Upper lobe of left lung (tissue), 6 donors: ENCODE measurements at regions not wholly inside any gene's neighbourhood (a gene's known extent, or its start where the extent isn't known, plus 50 kb on each side); places are given as distances from the start of the nearest gene placed in this dataset.

ENCODE experiments used
- ATAC-seq, 2 donors: fragments of 200-7000 bp; cut with Tn5 transposase; one replicate each; pipeline ENCODE4 v1.9.1; 2022; ENCODE audit warnings: mild to moderate bottlenecking in 2 of 2, moderate library complexity in 2 of 2; ENCODE audit not compliant: low FRiP score in 2 of 2
- DNase-seq, 2 donors: peaks; one replicate each; pipeline ENCODE4 v3.0.0-alpha.2; 2019 to 2020
- H3K27ac ChIP-seq, 4 donors: fragments of 200-600 bp; sonication (generic); one replicate each; pipeline ENCODE4 v1.5.1; 2016 to 2019
- H3K27me3 ChIP-seq, 4 donors: fragments of 200-600 bp; sonication (generic); one replicate each; pipeline ENCODE4 v1.5.1; 2017 to 2019
- H3K36me3 ChIP-seq, 4 donors: fragments of 200-600 bp; sonication (generic); one replicate each; pipeline ENCODE4 v1.5.1; 2016 to 2019
- H3K4me1 ChIP-seq, 4 donors: fragments of 200-600 bp; sonication (generic); one replicate each; pipeline ENCODE4 v1.5.1; 2018 to 2019
- H3K4me3 ChIP-seq, 4 donors: fragments of 200-600 bp; sonication (generic); one replicate each; pipeline ENCODE4 v1.5.1; 2017 to 2019; ENCODE audit warnings: mild to moderate bottlenecking in 2 of 4, moderate library complexity in 1 of 4
- H3K9me3 ChIP-seq, 4 donors: fragments of 200-600 bp; sonication (generic); one replicate each; pipeline ENCODE4 v1.5.1; 2018 to 2019
- EP300 ChIP-seq, 4 donors: sonication (generic); formaldehyde crosslinking; IDR thresholded peaks; one replicate each; pipeline ENCODE4 v1.5.1; 2017; ENCODE audit warnings: antibody characterized with exemption in 4 of 4, control low read depth in 2 of 4
- POLR2A ChIP-seq, 4 donors: fragments of 450-650 bp; IDR thresholded peaks; one replicate each; pipeline ENCODE4 v1.5.1; 2016 to 2017; ENCODE audit warnings: antibody characterized with exemption in 4 of 4, mild to moderate bottlenecking in 2 of 4
- POLR2AphosphoS5 ChIP-seq, 2 donors: sonication (generic); formaldehyde crosslinking; IDR thresholded peaks; one replicate each; pipeline ENCODE4 v1.5.1; 2017; ENCODE audit warnings: antibody characterized with exemption in 2 of 2
- WGBS, 2 donors: methylation state at CpG; one replicate each; pipeline ENCODE4 v1.1.5; 2017 to 2018; 5-methylcytosine and 5-hydroxymethylcytosine counted together
- TF ChIP-seq, protein P1 (sequence below), 6 experiments: fragments of 450-650 bp in 4 of 6; fragments of 200-600 bp in 2 of 6; sonication (generic) in 2 of 6; IDR thresholded peaks; one replicate each; pipeline ENCODE4 v1.5.1; 2016 to 2019; ENCODE audit warnings: antibody characterized with exemption in 6 of 6
- donor health status: DM: no; HTN: no; CAD: no; lungs with moderate emphysema.
- donor health status: DM: no; HTN: yes; CAD: no; lungs with severe emphysema.

DNA sequence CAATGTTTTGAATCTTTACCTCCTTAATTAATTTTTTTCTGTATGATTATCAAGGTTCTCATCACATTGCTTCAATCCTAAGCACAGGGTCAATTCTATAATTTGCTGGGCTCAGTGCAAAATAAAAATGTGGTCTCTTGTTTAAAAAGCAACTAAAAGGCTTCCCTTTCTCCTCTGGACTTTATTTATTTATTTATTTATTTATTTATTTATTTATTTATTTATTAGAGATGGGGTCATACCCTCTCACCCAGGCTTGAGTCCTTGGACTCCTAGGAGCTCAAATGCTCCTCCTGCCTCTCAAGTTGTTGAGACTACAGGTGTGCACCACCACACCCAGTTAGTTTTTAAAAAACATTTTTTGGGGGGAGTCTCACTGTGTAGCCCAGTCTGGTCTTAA lies 710.1 kb upstream of the REG3G start:
- Histone ChIP-seq H3K9me3 (no peaks in the 10 kb centered on the region), H3K4me1 (no peaks in the 10 kb centered on the region), H3K27me3 (no peaks in the 10 kb centered on the region), H3K36me3 (no peaks in the 10 kb centered on the region), H3K27ac (no peak overlapping the region), H3K4me3 (no peak overlapping the region)
- ATAC-seq (no peak), DNase-seq (no peak)
- TF ChIP-seq POLR2AphosphoS5 (IDR thresholded peaks at IDR 0.05) (no peak), POLR2A (IDR thresholded peaks at IDR 0.05) (no peak)
- TF ChIP-seq, protein P1, sequence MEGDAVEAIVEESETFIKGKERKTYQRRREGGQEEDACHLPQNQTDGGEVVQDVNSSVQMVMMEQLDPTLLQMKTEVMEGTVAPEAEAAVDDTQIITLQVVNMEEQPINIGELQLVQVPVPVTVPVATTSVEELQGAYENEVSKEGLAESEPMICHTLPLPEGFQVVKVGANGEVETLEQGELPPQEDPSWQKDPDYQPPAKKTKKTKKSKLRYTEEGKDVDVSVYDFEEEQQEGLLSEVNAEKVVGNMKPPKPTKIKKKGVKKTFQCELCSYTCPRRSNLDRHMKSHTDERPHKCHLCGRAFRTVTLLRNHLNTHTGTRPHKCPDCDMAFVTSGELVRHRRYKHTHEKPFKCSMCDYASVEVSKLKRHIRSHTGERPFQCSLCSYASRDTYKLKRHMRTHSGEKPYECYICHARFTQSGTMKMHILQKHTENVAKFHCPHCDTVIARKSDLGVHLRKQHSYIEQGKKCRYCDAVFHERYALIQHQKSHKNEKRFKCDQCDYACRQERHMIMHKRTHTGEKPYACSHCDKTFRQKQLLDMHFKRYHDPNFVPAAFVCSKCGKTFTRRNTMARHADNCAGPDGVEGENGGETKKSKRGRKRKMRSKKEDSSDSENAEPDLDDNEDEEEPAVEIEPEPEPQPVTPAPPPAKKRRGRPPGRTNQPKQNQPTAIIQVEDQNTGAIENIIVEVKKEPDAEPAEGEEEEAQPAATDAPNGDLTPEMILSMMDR (IDR thresholded peaks at IDR 0.05) = no peak

DNA sequence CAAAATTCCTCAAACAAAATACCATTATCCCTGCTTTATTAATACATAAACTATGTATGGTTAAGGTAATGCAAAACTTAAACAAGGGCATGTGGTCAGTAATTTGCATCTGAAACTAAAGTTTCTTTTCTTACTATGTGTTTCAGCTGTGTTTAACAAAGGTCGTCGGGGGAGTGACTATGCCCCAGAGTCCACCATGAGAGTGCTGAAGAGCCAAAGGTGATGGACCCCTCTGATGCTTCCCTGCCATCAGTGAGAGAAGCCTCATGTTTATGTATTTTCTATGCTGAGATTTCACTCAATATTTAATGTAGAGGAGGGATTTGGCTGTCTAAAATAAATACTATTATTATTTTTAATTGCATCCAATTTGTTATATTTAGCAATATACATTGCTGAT lies 707.2 kb upstream of the REG3G start:
- ATAC-seq = no peak
- DNase-seq = no peak

DNA sequence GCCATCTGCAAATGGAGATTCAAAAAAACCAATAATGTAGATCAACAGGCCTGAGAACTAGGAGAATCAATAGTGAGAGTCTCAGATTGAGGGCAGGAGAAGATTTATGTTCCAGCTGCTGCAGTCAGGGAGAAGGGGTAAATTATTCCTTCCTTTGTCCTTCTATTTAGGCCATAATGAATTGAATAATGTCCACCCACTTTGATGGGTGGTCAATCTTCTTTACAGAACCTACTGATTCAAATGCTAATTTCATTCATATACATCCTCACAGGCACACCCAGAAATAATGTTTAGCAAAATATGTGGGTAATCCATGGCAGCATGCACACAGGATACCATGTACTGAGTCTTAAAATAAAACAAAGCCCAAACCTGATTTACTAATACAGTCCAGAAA lies 695.3 kb upstream of the REG3G start:
- ATAC-seq (no peak), DNase-seq (no peak)
- Histone ChIP-seq H3K36me3 (no peaks in the 10 kb centered on the region), H3K4me1 (no peaks in the 10 kb centered on the region), H3K4me3 (no peak overlapping the region), H3K27ac (no peak overlapping the region), H3K9me3 (no peaks in the 10 kb centered on the region), H3K27me3 (no peaks in the 10 kb centered on the region)
- TF ChIP-seq POLR2A (IDR thresholded peaks at IDR 0.05) (no peak), POLR2AphosphoS5 (IDR thresholded peaks at IDR 0.05) (no peak), EP300 (IDR thresholded peaks at IDR 0.05) (no peak)
- TF ChIP-seq, protein P1 (IDR thresholded peaks at IDR 0.05) = no peak

More for the DNA sequence above, 707.2 kb upstream of the REG3G start:
- Histone ChIP-seq H3K4me1 (no peaks in the 10 kb centered on the region), H3K27me3 (no peaks in the 10 kb centered on the region), H3K9me3 (no peaks in the 10 kb centered on the region), H3K4me3 (no peak overlapping the region), H3K36me3 (no peaks in the 10 kb centered on the region), H3K27ac (no peak overlapping the region)
- 66 to 78% methylated on average over 2 of the region's 2 CpGs for WGBS, 2 donors
- TF ChIP-seq, protein P1 (IDR thresholded peaks at IDR 0.05) = no peak
- TF ChIP-seq POLR2AphosphoS5 (IDR thresholded peaks at IDR 0.05) = no peak
- TF ChIP-seq EP300 (IDR thresholded peaks at IDR 0.05) = no peak
- TF ChIP-seq POLR2A (IDR thresholded peaks at IDR 0.05) = no peak

DNA sequence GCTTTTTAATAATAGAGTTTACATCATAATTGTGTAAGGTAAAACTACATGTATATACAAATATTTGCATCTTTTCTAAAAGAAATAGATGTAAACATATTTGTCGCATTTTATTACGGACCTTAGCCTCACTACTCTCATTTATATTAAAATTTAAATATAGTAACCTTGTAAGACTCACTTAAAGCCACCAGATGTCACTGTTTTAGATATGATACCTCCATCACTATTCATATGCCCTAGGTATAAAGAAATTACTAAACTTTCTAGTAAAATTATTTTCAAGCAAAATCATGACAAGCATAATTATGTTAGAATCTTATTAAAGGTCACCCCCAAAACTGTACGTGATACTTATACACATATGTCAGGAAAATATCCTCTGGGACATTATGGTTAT lies 674.3 kb upstream of the REG3G start:
- no peak overlapping the region for H3K27ac ChIP-seq
- WGBS, 2 donors = 68 to 72% methylated on average over 3 of the region's 3 CpGs
- DNase-seq (no peak), ATAC-seq (no peak)
- H3K4me3 ChIP-seq = no peak overlapping the region
- H3K4me1 ChIP-seq = no peaks in the 10 kb centered on the region
- H3K9me3 ChIP-seq = no peaks in the 10 kb centered on the region
- no peaks in the 10 kb centered on the region for H3K27me3 ChIP-seq
- no peak for TF ChIP-seq POLR2AphosphoS5 (IDR thresholded peaks at IDR 0.05)
- TF ChIP-seq POLR2A (IDR thresholded peaks at IDR 0.05) = no peak
- TF ChIP-seq EP300 (IDR thresholded peaks at IDR 0.05) = no peak
- TF ChIP-seq, protein P1 (IDR thresholded peaks at IDR 0.05) = no peak
- no peaks in the 10 kb centered on the region for H3K36me3 ChIP-seq

DNA sequence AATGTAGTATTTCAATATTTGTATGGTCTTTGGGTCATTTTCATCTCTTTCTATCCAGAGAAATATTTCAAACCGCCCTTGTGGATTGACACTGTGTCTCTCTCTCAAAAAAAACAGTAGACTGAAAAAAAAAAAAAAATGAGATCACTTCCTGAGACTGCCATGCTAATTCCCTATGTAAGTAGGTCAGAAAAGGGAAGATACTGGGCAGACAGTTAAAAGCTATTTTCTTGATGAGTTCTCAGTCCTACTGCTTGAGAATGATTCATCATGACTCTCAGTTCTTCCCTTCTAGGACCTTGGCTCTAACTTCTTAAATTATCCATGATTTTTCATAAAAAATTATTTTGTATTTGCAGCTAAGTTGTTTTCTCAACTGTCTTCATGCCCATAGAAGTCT lies 672.3 kb upstream of the REG3G start:
- no peak overlapping the region for H3K4me3 ChIP-seq
- no peaks in the 10 kb centered on the region for H3K36me3 ChIP-seq
- H3K9me3 ChIP-seq = no peaks in the 10 kb centered on the region
- no peak overlapping the region for H3K27ac ChIP-seq
- WGBS, 2 donors = 86 to 90% methylated on average over 1 of the region's 1 CpG
- ATAC-seq (no peak), DNase-seq (no peak)
- no peaks in the 10 kb centered on the region for H3K4me1 ChIP-seq
- H3K27me3 ChIP-seq = no peaks in the 10 kb centered on the region
- TF ChIP-seq POLR2AphosphoS5 (IDR thresholded peaks at IDR 0.05) (no peak), EP300 (IDR thresholded peaks at IDR 0.05) (no peak), POLR2A (IDR thresholded peaks at IDR 0.05) (no peak)
- TF ChIP-seq, protein P1 (IDR thresholded peaks at IDR 0.05) = no peak
